Left lung (tissue), 4 donors: ENCODE measurements at regions not wholly inside any gene's neighbourhood (a gene's known extent, or its start where the extent isn't known, plus 50 kb on each side); places are given as distances from the start of the nearest gene placed in this dataset.

Experiments
- ATAC-seq: fragments of 200-7000 bp; cut with Tn5 transposase; one replicate; pipeline ENCODE4 v1.9.1; 2020; ENCODE audit warnings: moderate library complexity
- DNase-seq, 4 donors: peaks; one replicate each; pipeline ENCODE4 v3.0.0-alpha.2; 2013 to 2020
- H3K27ac ChIP-seq, 2 donors: fragments of 200-600 bp; sonication (generic) in 1 of 2; one replicate each; pipeline versions ENCODE4 v1.5.0 to v1.8.0; 2020 to 2021
- H3K27me3 ChIP-seq, 2 donors: fragments of 200-600 bp; sonication (generic) in 1 of 2; one replicate each; pipeline versions ENCODE4 v1.5.0 to v1.8.0; 2020 to 2021
- H3K36me3 ChIP-seq, 2 donors: fragments of 200-600 bp; sonication (generic) in 1 of 2; one replicate each; pipeline versions ENCODE4 v1.5.0 to v1.8.0; 2020 to 2021
- H3K4me1 ChIP-seq, 2 donors: fragments of 200-600 bp; one replicate each; pipeline ENCODE4 v1.8.0; 2021
- H3K4me3 ChIP-seq, 2 donors: fragments of 200-600 bp; sonication (generic) in 1 of 2; one replicate each; pipeline versions ENCODE4 v1.5.0 to v1.8.0; 2020 to 2021; ENCODE audit warnings: mild to moderate bottlenecking in 1 of 2
- H3K9me3 ChIP-seq, 2 donors: fragments of 200-600 bp; sonication (generic) in 1 of 2; one replicate each; pipeline versions ENCODE4 v1.5.0 to v1.8.0; 2020 to 2021
- intact Hi-C, 2 donors: fragments of 100-400 bp; cut with DNase I; formaldehyde crosslinking; loops; one replicate each; pipeline versions ENCODE4 v1.11.2 to v1.14.2; 2022
- TF ChIP-seq, protein P1 (sequence below), 2 donors: fragments of 200-600 bp; sonication (generic) in 1 of 2; IDR thresholded peaks; one replicate each; pipeline versions ENCODE4 v1.5.0 to v1.8.0; 2021; ENCODE audit warnings: antibody characterized with exemption in 2 of 2
- donor health status: DM: no; HTN: yes; CAD: no.
- donor health status: DM: no; HTN: no; CAD: no.

DNA sequence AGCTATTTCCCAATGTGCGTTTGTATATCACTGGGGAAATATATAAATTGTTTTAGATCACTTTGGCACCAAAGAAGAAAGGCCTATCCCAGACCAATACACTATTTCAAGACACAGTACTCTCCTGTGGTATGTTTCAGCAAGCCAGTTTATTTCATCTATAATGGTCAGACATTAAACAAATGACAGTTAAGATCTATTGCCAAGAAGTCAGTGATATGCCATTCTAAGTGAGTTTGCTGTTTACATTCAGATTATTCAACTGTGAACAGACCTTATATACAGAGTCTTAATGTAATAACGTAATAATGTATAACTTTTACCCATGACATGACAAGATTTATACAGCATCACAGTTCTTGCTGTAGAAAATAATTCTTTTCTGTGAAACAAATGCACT is 352.7 kb downstream of the CDH7 start:
- intact Hi-C loops, result no loop called here
- DNase-seq, result no peak

DNA sequence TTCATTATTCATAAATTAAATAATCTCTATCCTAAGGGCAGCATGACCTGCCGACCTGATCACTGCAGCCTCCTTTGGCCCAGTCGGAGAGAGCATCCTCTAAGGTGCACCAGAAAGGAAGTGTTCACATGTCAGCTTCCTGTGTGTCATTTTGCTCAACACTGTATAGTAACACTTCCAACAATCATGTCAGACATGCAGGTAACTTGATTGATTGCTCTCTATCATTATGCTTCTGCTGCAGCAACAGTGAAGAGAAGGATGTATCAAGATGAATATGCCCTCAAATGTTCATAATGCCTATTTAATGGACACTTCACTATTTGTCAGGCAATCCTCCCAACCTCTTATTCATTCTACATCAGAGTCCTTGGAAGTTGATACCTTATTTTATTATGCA is 332.3 kb downstream of the CDH7 start:
- Histone ChIP-seq H3K36me3 (no peaks in the 10 kb centered on the region), H3K4me3 (no peak overlapping the region), H3K27ac (no peak overlapping the region), H3K27me3 (no peaks in the 10 kb centered on the region), H3K4me1 (no peaks in the 10 kb centered on the region), H3K9me3 (no peaks in the 10 kb centered on the region)
- no peak for ATAC-seq
- TF ChIP-seq, protein P1, sequence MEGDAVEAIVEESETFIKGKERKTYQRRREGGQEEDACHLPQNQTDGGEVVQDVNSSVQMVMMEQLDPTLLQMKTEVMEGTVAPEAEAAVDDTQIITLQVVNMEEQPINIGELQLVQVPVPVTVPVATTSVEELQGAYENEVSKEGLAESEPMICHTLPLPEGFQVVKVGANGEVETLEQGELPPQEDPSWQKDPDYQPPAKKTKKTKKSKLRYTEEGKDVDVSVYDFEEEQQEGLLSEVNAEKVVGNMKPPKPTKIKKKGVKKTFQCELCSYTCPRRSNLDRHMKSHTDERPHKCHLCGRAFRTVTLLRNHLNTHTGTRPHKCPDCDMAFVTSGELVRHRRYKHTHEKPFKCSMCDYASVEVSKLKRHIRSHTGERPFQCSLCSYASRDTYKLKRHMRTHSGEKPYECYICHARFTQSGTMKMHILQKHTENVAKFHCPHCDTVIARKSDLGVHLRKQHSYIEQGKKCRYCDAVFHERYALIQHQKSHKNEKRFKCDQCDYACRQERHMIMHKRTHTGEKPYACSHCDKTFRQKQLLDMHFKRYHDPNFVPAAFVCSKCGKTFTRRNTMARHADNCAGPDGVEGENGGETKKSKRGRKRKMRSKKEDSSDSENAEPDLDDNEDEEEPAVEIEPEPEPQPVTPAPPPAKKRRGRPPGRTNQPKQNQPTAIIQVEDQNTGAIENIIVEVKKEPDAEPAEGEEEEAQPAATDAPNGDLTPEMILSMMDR (IDR thresholded peaks at IDR 0.05), result no peak
- intact Hi-C loops, result no loop called here
- DNase-seq, result no peak

More for the DNA sequence above, 352.7 kb downstream of the CDH7 start:
- Histone ChIP-seq H3K9me3 (no peaks in the 10 kb centered on the region), H3K36me3 (no peaks in the 10 kb centered on the region), H3K4me3 (no peak overlapping the region), H3K27ac (no peak overlapping the region), H3K4me1 (no peaks in the 10 kb centered on the region), H3K27me3 (no peaks in the 10 kb centered on the region)
- TF ChIP-seq, protein P1 (IDR thresholded peaks at IDR 0.05), result no peak
- no peak for ATAC-seq

DNA sequence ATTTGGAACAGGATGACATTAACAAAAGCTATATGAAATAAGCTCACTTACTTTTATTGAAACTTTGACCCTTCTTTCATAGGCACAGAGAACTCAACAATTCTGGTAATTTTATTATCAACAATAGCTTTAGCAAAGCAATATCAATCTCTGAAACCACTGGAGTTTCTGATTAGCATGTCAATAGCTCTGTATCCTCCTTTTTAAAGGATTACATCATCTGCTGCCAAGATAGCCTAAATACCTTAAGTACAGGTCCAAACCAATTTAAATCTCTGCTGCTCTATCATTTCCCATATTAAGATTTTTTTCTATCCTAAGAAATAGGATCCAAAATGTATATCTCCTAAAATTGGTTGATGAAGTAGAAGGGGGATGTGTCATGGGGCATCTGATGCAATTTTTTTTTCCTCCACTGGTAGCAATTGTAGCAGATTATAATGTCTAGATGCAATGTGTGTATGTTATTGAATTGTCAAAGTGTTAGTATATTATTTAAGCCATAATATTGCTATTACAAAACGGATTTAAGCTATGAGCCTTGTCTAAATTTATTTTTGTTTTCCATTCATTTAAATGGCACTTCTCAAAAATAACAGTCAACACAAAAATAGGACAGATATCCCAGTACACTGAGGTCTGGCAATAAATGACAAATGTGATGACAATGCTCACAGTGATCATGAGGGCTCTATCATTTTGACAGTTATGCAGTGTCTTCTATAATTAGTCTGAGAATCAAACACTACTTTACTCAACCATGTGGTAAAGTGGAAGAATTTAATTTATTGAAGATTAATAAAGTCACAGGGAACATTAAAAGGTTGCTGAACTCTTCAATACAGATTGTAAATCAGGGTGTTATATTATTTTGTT is 328.4 kb downstream of the CDH7 start:
- intact Hi-C loops, result no loop called here
- H3K27ac ChIP-seq, result no peak overlapping the region
- no peak for DNase-seq
- no peaks in the 10 kb centered on the region for H3K27me3 ChIP-seq
- TF ChIP-seq, protein P1 (IDR thresholded peaks at IDR 0.05), result no peak
- ATAC-seq, result no peak
- no peaks in the 10 kb centered on the region for H3K4me1 ChIP-seq
- H3K9me3 ChIP-seq, result peaks cover 0 to 6% of the 10 kb centered on the region in 2 donors
- H3K4me3 ChIP-seq, result no peak overlapping the region
- no peaks in the 10 kb centered on the region for H3K36me3 ChIP-seq

DNA sequence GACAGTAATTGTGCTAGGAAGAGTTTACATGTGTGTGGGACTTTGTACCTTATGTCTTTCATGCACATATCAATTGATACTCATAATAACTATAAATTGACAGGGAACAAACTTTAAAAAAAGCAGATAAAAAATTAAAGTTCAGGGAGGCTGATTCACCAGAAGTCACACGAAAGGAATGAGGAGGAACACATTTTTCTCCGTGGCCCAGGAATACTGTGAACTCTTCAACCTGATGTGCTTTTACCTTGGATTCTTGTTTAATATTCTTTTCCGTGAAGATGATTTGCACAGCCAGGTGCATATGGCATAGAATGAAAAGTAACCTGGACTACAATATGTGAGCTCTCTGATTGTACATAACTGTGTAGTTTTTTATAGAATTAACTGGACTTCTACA is 326.3 kb downstream of the CDH7 start:
- TF ChIP-seq, protein P1 (IDR thresholded peaks at IDR 0.05), result no peak
- no peak for ATAC-seq

DNA sequence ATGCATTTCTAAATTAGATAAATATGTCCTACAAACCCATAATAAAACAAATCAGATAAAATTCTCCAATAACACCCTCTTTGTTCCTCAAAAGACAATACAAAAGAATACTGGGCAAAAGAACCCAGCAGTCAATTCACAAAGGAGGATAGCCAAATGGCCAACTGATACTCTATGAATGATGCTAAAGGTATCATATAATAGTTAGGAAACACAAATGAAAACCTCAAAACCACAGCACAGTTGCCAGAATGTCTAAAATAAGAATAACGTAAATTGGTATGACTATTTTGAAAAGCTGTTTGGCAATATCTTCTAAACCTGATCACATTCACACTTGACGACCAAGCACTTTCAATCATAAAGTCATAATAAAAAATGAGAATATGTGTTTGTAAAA is 315.4 kb downstream of the CDH7 start:
- intact Hi-C loops, result no loop called here
- H3K36me3 ChIP-seq, result no peaks in the 10 kb centered on the region
- H3K4me3 ChIP-seq, result no peak overlapping the region
- H3K9me3 ChIP-seq, result no peaks in the 10 kb centered on the region
- no peaks in the 10 kb centered on the region for H3K4me1 ChIP-seq
- DNase-seq, result no peak
- no peak for ATAC-seq
- H3K27me3 ChIP-seq, result no peaks in the 10 kb centered on the region
- TF ChIP-seq, protein P1 (IDR thresholded peaks at IDR 0.05), result no peak
- no peak overlapping the region for H3K27ac ChIP-seq

More for the DNA sequence above, 326.3 kb downstream of the CDH7 start:
- H3K4me1 ChIP-seq, result no peaks in the 10 kb centered on the region
- H3K4me3 ChIP-seq, result no peak overlapping the region
- no peak for DNase-seq
- H3K27ac ChIP-seq, result no peak overlapping the region
- intact Hi-C loops, result no loop called here
- no peaks in the 10 kb centered on the region for H3K27me3 ChIP-seq
- no peaks in the 10 kb centered on the region for H3K36me3 ChIP-seq
- peaks cover 0 to 25% of the 10 kb centered on the region in 2 donors for H3K9me3 ChIP-seq
